NCI-H82 (cell line): ENCODE measurements at regions not wholly inside any gene's neighbourhood (a gene's known extent, or its start where the extent isn't known, plus 50 kb on each side); places are given as distances from the start of the nearest gene placed in this dataset.
"Not testable (repeated sequence)": the region's sequence is repeated elsewhere in the genome, so short reads cannot be mapped to it uniquely, and the experiment has no call there.

Experiments
- DNase-seq: peaks from one replicate; lab custom pipeline; 2025; lab: John Stamatoyannopoulos, UW

- not testable (repeated sequence) for DNase-seq
Observed at GRCh38 chr16:21535201-21535600, 64.2 kb upstream of the METTL9 start.

GRCh38 chr16:21536740-21537139, 62.6 kb upstream of the METTL9 start:
- DNase-seq, result not testable (repeated sequence)

- not testable (repeated sequence) for DNase-seq
Observed at GRCh38 chr16:21537598-21537997, 61.8 kb upstream of the METTL9 start.

- not testable (repeated sequence) for DNase-seq
Observed at GRCh38 chr16:21539107-21539618, 60.2 kb upstream of the METTL9 start.

- not testable (repeated sequence) for DNase-seq
Observed at GRCh38 chr16:21540770-21541433, 58.5 kb upstream of the METTL9 start.

GRCh38 chr16:21541611-21542051, 57.7 kb upstream of the METTL9 start:
- not testable (repeated sequence) for DNase-seq

- not testable (repeated sequence) for DNase-seq
Observed at GRCh38 chr16:21542075-21542474, 57.3 kb upstream of the METTL9 start.

- not testable (repeated sequence) for DNase-seq
Observed at GRCh38 chr16:21542491-21543124, 56.8 kb upstream of the METTL9 start.

GRCh38 chr16:21543151-21543836, 56.1 kb upstream of the METTL9 start:
- not testable (repeated sequence) for DNase-seq

GRCh38 chr16:21545664-21546326, 53.6 kb upstream of the METTL9 start:
- not testable (repeated sequence) for DNase-seq

- not testable (repeated sequence) for DNase-seq
Observed at GRCh38 chr16:21549396-21549795, 50.0 kb upstream of the METTL9 start.
